NCI-H82 treated with DMSO at 0.1 percent for 48 hours (cell line): ENCODE measurements at regions not wholly inside any gene's neighbourhood (a gene's known extent, or its start where the extent isn't known, plus 50 kb on each side); places are given as distances from the start of the nearest gene placed in this dataset.
"Not testable (repeated sequence)": the region's sequence is repeated elsewhere in the genome, so short reads cannot be mapped to it uniquely, and the experiment has no call there.

Experiments
- DNase-seq: peaks from one replicate; lab custom pipeline; 2025; ENCODE audit not compliant: unreplicated experiment; lab: John Stamatoyannopoulos, UW

DNA sequence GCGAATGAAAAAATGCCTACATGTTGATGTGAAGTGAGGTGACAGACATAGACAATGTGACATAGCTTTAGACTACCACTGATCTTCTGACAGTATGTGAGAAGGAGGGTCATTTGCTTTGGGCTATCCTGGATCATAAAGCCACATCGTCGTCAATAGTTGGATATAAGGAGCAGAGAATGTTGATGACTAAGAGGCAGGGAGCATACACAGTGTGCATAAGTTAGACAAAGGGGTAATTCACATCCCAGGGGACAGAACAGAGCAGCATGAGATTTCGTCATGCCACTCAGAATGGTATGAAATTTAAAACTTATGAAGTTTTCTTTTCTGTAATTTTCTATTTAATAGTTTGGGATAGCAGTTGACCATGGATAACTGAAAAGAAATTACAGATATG is 403.2 kb downstream of the DSC3 start:
- DNase-seq, result no peak

GRCh38 chr18:30634249-30634648 is 408.3 kb downstream of the DSC3 start:
- DNase-seq, result no peak

GRCh38 chr18:30632071-30632698 is 410.4 kb downstream of the DSC3 start:
- DNase-seq, result no peak

DNA sequence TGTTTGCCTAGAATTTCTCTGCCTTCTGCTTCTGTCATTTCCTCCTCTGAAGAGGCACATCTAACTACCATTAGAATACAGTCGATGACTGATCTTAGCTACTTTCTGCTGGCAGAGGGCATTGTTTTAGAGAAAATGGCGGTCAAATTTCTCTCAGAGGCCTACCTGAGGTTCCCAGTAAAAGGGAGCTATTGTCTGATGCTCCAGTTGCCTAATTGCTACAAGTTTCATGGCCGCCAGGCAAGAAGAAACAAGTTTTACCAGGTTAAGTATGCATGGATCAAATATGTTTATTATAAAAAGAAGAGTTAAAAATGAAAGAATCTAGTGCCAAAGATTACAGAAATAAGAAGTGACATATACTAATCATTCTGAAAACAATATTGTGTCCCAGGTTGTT is 416.6 kb downstream of the DSC3 start:
- no peak for DNase-seq

GRCh38 chr18:30623401-30624065 is 419.0 kb downstream of the DSC3 start:
- DNase-seq, result no peak

- no peak for DNase-seq
Observed at GRCh38 chr18:30622635-30623034, 419.9 kb downstream of the DSC3 start.

- no peak for DNase-seq
Observed at GRCh38 chr18:30622104-30622503, 420.4 kb downstream of the DSC3 start.

DNA sequence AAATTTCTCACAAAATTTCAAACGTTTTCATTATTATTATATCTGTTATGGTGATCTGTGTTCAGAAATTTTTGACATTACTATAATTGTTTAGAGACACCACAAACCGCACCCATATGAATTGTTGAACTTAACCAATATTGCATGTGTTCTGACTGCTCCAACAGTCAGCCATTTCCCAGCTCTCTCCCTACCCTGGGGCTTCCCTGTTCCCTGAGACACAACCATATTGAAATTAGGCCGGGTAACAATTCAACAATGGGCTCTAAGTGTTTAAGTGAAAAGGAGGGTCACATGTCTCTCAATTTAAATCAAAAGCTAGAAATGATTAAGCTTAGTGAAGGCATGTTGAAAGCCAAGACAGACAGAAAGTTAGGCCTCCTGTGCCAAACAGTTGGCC is 424.0 kb downstream of the DSC3 start:
- no peak for DNase-seq

- DNase-seq, result no peak
Observed at GRCh38 chr18:30616414-30616813, 426.1 kb downstream of the DSC3 start.

- no peak for DNase-seq
Observed at GRCh38 chr18:30613467-30613801, 429.1 kb downstream of the DSC3 start.

DNA sequence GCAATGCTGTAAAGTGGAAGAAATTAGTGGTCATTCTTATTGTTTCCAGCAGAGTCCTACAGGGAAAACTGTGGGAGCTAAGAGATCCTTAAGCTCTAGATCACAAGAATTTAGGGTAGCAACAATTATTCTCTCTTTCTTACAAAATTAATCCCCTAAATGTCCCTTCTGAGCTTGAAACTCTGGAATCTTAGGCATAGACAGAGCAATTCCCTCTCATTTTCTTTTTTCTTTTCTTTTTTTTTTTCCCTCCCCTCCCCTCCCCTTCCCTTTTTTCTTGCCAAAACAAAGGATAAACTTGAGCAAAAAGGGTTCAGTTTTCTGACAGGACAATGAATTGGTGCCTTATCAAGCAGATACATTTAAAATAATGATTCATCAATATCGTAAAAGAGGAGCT is 441.0 kb downstream of the DSC3 start:
- no peak for DNase-seq

DNA sequence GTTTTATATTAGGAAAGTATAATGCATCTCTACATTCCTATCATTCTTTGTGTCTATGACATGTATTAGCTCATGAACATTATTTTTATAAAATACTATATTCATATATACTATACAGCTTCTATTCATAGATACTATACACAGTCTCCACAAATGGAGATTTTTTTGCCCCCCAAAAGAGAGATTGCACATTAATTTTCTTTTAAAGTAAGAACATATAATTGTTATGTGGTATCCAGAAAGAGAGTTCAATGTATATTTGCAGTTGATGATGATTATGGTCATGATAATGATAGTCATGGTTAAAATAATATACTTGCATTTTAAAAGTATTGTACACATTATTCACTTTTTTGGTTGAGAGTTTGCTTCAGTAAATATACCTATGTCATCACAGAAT is 445.3 kb downstream of the DSC3 start:
- DNase-seq, result no peak

- DNase-seq, result no peak
Observed at GRCh38 chr18:30596635-30597034, 445.9 kb downstream of the DSC3 start.

DNA sequence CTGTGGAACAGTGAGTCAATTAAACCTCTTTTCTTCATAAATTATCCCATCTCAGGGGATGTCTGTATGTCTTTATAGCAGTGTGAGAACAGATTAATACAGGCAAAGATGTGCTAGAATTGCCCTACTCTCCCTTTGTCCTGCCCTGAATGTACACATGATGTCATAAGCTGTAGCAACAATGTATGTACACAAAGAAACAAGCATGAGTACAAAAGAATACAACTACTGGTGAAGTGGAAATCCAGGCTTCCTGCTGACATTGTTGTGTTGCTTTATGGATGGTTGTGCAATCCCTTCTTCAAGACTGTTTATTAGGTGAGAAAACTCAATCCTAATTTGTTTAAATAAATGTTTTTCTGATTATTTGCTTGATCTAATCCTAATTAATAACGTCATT is 446.6 kb downstream of the DSC3 start:
- no peak for DNase-seq

- DNase-seq, result not testable (repeated sequence)
Observed at GRCh38 chr18:30594911-30595310, 447.6 kb downstream of the DSC3 start.

- no peak for DNase-seq
Observed at GRCh38 chr18:30591462-30591861, 451.1 kb downstream of the DSC3 start.

DNA sequence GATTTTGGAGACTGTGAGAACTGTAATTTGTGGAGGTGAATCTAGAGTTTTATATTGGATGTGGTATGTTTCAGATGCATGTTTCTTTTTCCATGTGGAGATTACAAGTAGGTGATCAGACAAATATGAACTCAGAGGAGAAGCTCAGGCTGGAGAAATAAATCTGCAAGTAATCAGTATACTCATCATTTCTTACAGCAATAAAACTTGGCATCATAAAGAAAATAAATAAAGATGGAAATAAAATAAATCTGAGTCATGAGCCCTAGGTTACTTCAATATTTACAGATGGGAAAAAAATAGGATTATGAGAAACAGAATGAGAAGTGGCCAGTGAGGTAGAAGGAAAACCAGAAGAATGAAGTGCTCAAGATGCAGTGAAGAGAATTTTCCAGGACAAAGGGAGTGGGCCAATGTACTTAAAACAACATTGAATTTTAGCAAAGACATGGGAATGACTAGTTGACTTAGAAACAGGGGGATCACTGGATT is 453.8 kb downstream of the DSC3 start:
- DNase-seq, result no peak

- no peak for DNase-seq
Observed at GRCh38 chr18:30583768-30584167, 458.8 kb downstream of the DSC3 start.

GRCh38 chr18:30582078-30582477 is 460.5 kb downstream of the DSC3 start:
- DNase-seq, result no peak

DNA sequence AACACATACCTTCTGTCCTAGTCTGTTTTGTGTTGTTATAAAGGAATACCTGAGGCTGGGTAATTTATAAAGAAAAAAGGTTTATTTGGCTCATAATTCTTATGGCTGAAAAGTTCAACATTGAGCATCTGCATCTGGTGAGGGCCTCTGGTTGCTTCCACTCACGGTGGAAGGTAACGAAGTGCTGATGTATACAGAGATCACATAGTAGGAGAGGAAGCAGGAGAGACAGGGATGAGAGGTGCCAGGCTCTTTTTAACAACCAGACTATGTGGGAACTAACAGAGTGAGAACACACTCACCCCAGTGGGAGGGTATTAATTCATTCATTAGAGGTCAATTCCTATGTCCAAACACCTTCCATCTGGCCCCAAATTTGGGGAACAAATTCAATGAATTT is 463.8 kb downstream of the DSC3 start:
- DNase-seq, result no peak

DNA sequence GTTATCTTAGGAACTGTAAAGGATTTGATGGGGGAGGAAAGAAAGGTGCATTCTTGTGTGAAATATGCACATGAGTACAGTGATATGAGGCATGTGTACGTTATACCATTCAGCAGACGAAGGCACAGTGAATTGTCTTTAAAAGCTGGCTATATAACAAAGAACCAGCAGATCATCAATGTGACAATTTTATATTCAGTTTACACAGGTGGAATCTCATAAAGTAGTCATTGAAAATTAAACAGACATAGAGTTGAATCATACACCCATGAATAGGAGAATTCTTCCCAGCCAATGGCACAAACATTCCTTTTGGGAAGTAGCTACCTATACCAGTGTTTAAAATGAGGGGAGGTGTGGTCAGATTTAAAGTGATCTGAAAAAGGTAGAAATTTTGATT is 470.3 kb downstream of the DSC3 start:
- no peak for DNase-seq

- no peak for DNase-seq
Observed at GRCh38 chr18:30568333-30568732, 474.2 kb downstream of the DSC3 start.

DNA sequence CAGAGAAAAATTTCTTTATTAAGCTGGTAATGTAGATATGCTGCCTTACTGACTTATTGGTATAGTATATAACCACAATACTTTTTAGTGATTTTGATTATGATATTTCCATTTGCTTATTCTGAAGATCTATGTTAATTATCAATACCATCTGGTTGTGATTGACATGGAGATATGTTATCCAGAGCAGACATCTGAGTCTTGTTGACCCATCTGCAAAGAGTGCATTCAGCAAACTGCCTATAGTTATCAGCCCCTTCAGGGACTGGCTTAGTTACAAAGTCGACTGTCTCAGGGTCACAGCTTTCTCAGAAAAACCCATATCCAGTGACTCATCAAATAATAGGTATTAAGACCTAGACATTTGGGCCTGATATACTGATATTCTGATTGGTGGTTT is 475.7 kb downstream of the DSC3 start:
- no peak for DNase-seq
